Stomach (tissue), 4 donors: ENCODE measurements at regions not wholly inside any gene's neighbourhood (a gene's known extent, or its start where the extent isn't known, plus 50 kb on each side); places are given as distances from the start of the nearest gene placed in this dataset.

Experiments
- CTCF ChIP-seq, 7 experiments: fragments of 450-650 bp in 4 of 7; fragments of 200-600 bp in 3 of 7; sonication (generic) in 3 of 7; IDR thresholded peaks; one replicate each; pipeline ENCODE4 v1.5.1; 2016 to 2019; ENCODE audit warnings: antibody characterized with exemption in 7 of 7, control low read depth in 2 of 7, mild to moderate bottlenecking in 1 of 7
- EP300 ChIP-seq: sonication (generic); formaldehyde crosslinking; IDR thresholded peaks from one replicate; pipeline ENCODE4 v1.6.1; 2017; ENCODE audit warnings: antibody characterized with exemption
- POLR2A ChIP-seq, 4 donors: fragments of 450-650 bp; IDR thresholded peaks; one replicate each; pipeline ENCODE4 v1.6.1; 2016; ENCODE audit warnings: antibody characterized with exemption in 4 of 4, control low read depth in 2 of 4, mild to moderate bottlenecking in 1 of 4, moderate library complexity in 1 of 4
- POLR2AphosphoS5 ChIP-seq, 3 donors: sonication (generic); formaldehyde crosslinking; IDR thresholded peaks; one replicate each; pipeline ENCODE4 v1.6.1; 2016; ENCODE audit warnings: antibody characterized with exemption in 3 of 3

- TF ChIP-seq POLR2A (IDR thresholded peaks at IDR 0.05) (no peak), CTCF (IDR thresholded peaks at IDR 0.05) (no peak), EP300 (no peak), POLR2AphosphoS5 (IDR thresholded peaks at IDR 0.05) (no peak)
Measured at GRCh38 chr3:102113421-102114041, 264.2 kb downstream of the NFKBIZ start.
